GM21786 (cell line): ENCODE measurements at regions not wholly inside any gene's neighbourhood (a gene's known extent, or its start where the extent isn't known, plus 50 kb on each side); places are given as distances from the start of the nearest gene placed in this dataset.

Experiments used
- ATAC-seq: cut with Tn5 transposase; IDR thresholded peaks from one replicate; pipeline ENCODE4 v1.9.1; 2021; ENCODE audit not compliant: unreplicated experiment

GRCh38 chrX:118878977-118879376 lies 55.4 kb downstream of the ZCCHC12 start:
- no peak for ATAC-seq

GRCh38 chrX:118879586-118879985 lies 56.0 kb downstream of the ZCCHC12 start:
- ATAC-seq, result no peak

GRCh38 chrX:118883994-118884393 lies 60.4 kb downstream of the ZCCHC12 start:
- ATAC-seq, result no peak

GRCh38 chrX:118884552-118885138 lies 61.0 kb downstream of the ZCCHC12 start:
- no peak for ATAC-seq

- no peak for ATAC-seq
These were observed 70.3 kb downstream of the ZCCHC12 start for GRCh38 chrX:118893923-118894322.

- no peak for ATAC-seq
These were observed 72.4 kb upstream of the LONRF3 start for GRCh38 chrX:118901991-118902390.

- peak; percentile 72 for ATAC-seq
These were observed 70.2 kb upstream of the LONRF3 start for GRCh38 chrX:118904218-118904617.

GRCh38 chrX:118904664-118905063 lies 69.8 kb upstream of the LONRF3 start:
- no peak for ATAC-seq
